ENCODE measurements at regions not wholly inside any gene's neighbourhood (a gene's known extent, or its start where the extent isn't known, plus 50 kb on each side); places are given as distances from the start of the nearest gene placed in this dataset.

DNA sequence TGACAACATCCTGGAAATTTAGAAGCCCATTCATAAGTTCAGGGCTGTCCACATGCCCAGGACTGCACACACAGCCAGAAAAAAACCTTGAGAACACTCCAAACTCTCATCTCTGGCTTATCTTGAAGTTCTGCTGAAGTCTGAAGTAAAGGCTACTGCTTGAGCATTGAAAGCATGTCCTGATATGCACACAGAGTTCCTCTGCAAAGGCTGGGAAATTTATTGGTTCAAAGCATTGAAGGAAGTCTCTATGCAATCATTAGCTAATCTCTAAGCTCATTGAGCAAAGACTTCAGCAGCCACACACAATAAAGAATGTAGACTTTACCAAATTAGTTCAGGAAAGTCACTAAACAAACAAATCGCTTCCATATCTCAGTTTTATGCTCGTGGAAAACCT lies 162.0 kb upstream of the STT3B start:
- ChIA-PET POLR2A (no interaction called here), CTCF (interaction anchor here (2.1 kb wide), 1 partner anchor 10 kb away, joined by 4 read pairs; no protein-coding TSS in a partner anchor)
- dilution Hi-C loops (cut with MboI; ENCODE audit: extremely low pct_ligation_motif_present, low sequenced_read_pairs), result no loop called here

DNA sequence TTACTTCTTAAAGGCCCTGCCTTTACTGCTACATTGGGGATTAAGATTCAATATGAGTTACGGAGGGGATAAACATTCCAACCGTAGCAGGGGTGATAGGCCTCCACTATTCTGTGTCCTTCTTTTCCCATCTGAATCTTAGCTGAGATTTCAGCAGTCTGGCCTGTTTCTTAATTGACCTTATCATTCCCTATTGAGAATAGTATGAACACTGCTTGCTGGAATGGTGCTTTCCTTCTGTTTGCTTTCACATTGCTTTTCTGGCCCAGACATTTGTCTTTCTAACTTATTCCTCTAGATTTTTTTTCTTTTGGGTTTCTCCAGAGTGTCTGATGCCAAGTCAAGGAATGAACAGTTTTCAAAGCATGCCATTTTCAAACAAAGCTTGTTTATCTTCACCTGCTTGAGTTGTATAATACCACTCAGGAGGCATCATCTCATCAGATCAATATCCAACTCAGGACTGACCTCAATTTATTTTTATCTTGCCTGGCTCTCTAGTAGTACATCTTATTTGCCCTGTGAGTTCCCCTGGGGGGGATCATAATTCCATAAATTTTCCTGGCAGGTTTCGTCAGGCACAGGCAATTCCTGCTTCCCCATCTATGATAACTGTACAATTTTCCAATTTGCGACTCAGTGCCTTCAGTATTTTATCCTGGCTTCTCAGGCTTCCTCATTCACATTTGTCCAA lies 161.1 kb upstream of the STT3B start:
- Histone ChIP-seq H3K4me1 (ENCODE audit: control insufficient read depth, extremely low read depth, insufficient read depth, low read length) (no peaks in the 10 kb centered on the region), H4K20me1 (replicated peaks; ENCODE audit: control insufficient read depth, extremely low read depth, insufficient read depth, low read length) (no peaks in the 10 kb centered on the region), H3K9me1 (replicated peaks; ENCODE audit: control insufficient read depth, extremely low read depth, insufficient read depth, low read length) (no peaks in the 10 kb centered on the region), H3K36me3 (ENCODE audit: control insufficient read depth in 2 of 2, extremely low read depth in 1 of 2, insufficient read depth in 2 of 2, low read length in 2 of 2) (no peaks in the 10 kb centered on the region), H3K27ac (ENCODE audit: insufficient read depth, low read depth, low read length) (no peak overlapping the region), H3K79me2 (ENCODE audit: control insufficient read depth, insufficient read depth, low read length) (no peaks in the 10 kb centered on the region), H3K9me3 (replicated peaks; ENCODE audit: control insufficient read depth, insufficient read depth, low read length) (no peaks in the 10 kb centered on the region), H3K4me3 (replicated peaks in 1 of 3; ENCODE audit: insufficient read depth in 1 of 3, low read depth in 1 of 3, low read length in 3 of 3) (no peak overlapping the region), H2AFZ (ENCODE audit: low read depth, low read length) (no peak overlapping the region), H3K27me3 (ENCODE audit: control insufficient read depth in 2 of 2, insufficient read depth in 2 of 2, low read length in 2 of 2) (no peaks in the 10 kb centered on the region), H3K4me2 (ENCODE audit: insufficient read depth, low read length) (no peak overlapping the region), H3K9ac (replicated peaks; ENCODE audit: extremely low read depth, insufficient read depth, low read length) (no peak overlapping the region)
- DNase-seq (ENCODE audit: low read depth, low spot score), result no peak
- CTCF ChIA-PET, result no interaction called here
- dilution Hi-C loops (cut with MboI; ENCODE audit: extremely low pct_ligation_motif_present, low sequenced_read_pairs), result no loop called here
- POLR2A ChIA-PET, result no interaction called here
- TF ChIP-seq, protein P1, sequence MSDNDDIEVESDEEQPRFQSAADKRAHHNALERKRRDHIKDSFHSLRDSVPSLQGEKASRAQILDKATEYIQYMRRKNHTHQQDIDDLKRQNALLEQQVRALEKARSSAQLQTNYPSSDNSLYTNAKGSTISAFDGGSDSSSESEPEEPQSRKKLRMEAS (IDR thresholded peaks at IDR 0.05; ENCODE audit: insufficient read depth, insufficient read length), result no peak
- TF ChIP-seq, protein P2, sequence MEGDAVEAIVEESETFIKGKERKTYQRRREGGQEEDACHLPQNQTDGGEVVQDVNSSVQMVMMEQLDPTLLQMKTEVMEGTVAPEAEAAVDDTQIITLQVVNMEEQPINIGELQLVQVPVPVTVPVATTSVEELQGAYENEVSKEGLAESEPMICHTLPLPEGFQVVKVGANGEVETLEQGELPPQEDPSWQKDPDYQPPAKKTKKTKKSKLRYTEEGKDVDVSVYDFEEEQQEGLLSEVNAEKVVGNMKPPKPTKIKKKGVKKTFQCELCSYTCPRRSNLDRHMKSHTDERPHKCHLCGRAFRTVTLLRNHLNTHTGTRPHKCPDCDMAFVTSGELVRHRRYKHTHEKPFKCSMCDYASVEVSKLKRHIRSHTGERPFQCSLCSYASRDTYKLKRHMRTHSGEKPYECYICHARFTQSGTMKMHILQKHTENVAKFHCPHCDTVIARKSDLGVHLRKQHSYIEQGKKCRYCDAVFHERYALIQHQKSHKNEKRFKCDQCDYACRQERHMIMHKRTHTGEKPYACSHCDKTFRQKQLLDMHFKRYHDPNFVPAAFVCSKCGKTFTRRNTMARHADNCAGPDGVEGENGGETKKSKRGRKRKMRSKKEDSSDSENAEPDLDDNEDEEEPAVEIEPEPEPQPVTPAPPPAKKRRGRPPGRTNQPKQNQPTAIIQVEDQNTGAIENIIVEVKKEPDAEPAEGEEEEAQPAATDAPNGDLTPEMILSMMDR (IDR thresholded peaks at IDR 0.05; ENCODE audit: extremely low read depth in 1 of 2, insufficient read depth in 1 of 2, low read depth in 1 of 2, low read length in 2 of 2), result no peak
- TF ChIP-seq POLR2A (IDR thresholded peaks at IDR 0.05; ENCODE audit: low read depth, low read length), result no peak
- no peak for TF ChIP-seq GATA2 (IDR thresholded peaks at IDR 0.05; ENCODE audit: insufficient read depth, insufficient read length, low read depth, low read length)
- TF ChIP-seq POLR2AphosphoS5 (IDR thresholded peaks at IDR 0.05; ENCODE audit: insufficient read depth, low read depth, low read length), result no peak
- TF ChIP-seq JUN (IDR thresholded peaks at IDR 0.05; ENCODE audit: borderline replicate concordance, insufficient read depth, insufficient read length, low read depth), result no peak
- no peak for TF ChIP-seq EZH2 (IDR thresholded peaks at IDR 0.05; ENCODE audit: borderline replicate concordance, low read depth, low read length, severe bottlenecking)
- no peak for TF ChIP-seq MYC (IDR thresholded peaks at IDR 0.05; ENCODE audit: low read depth, low read length)
- no peak for TF ChIP-seq FOS (IDR thresholded peaks at IDR 0.05; ENCODE audit: borderline replicate concordance, insufficient read depth, low read length)
- BruUV-seq (replicated peaks), result no TSS peak
- intact Hi-C loops (cut with micrococcal nuclease), result no loop called here
- no peak for FAIRE-seq

More for the DNA sequence above, 162.0 kb upstream of the STT3B start:
- Histone ChIP-seq H4K20me1 (replicated peaks; ENCODE audit: control insufficient read depth, extremely low read depth, insufficient read depth, low read length) (no peaks in the 10 kb centered on the region), H3K4me2 (ENCODE audit: insufficient read depth, low read length) (no peak overlapping the region), H2AFZ (ENCODE audit: low read depth, low read length) (no peak overlapping the region), H3K36me3 (ENCODE audit: control insufficient read depth in 2 of 2, extremely low read depth in 1 of 2, insufficient read depth in 2 of 2, low read length in 2 of 2) (no peaks in the 10 kb centered on the region), H3K4me1 (ENCODE audit: control insufficient read depth, extremely low read depth, insufficient read depth, low read length) (no peaks in the 10 kb centered on the region), H3K9me3 (replicated peaks; ENCODE audit: control insufficient read depth, insufficient read depth, low read length) (no peaks in the 10 kb centered on the region), H3K27ac (ENCODE audit: insufficient read depth, low read depth, low read length) (no peak overlapping the region), H3K9ac (replicated peaks; ENCODE audit: extremely low read depth, insufficient read depth, low read length) (no peak overlapping the region), H3K4me3 (replicated peaks in 1 of 3; ENCODE audit: insufficient read depth in 1 of 3, low read depth in 1 of 3, low read length in 3 of 3) (no peak overlapping the region), H3K79me2 (ENCODE audit: control insufficient read depth, insufficient read depth, low read length) (no peaks in the 10 kb centered on the region), H3K9me1 (replicated peaks; ENCODE audit: control insufficient read depth, extremely low read depth, insufficient read depth, low read length) (no peaks in the 10 kb centered on the region), H3K27me3 (ENCODE audit: control insufficient read depth in 2 of 2, insufficient read depth in 2 of 2, low read length in 2 of 2) (no peaks in the 10 kb centered on the region)
- no peak for DNase-seq (ENCODE audit: low read depth, low spot score)
- TF ChIP-seq POLR2A (IDR thresholded peaks at IDR 0.05; ENCODE audit: low read depth, low read length), result no peak
- TF ChIP-seq JUN (IDR thresholded peaks at IDR 0.05; ENCODE audit: borderline replicate concordance, insufficient read depth, insufficient read length, low read depth), result no peak
- TF ChIP-seq, protein P2 (IDR thresholded peaks at IDR 0.05; ENCODE audit: extremely low read depth in 1 of 2, insufficient read depth in 1 of 2, low read depth in 1 of 2, low read length in 2 of 2), result no peak
- TF ChIP-seq EZH2 (IDR thresholded peaks at IDR 0.05; ENCODE audit: borderline replicate concordance, low read depth, low read length, severe bottlenecking), result no peak
- no peak for TF ChIP-seq GATA2 (IDR thresholded peaks at IDR 0.05; ENCODE audit: insufficient read depth, insufficient read length, low read depth, low read length)
- intact Hi-C loops (cut with micrococcal nuclease), result no loop called here
- FAIRE-seq, result no peak
- BruUV-seq (replicated peaks), result no TSS peak

Measured in endothelial cell of umbilical vein (primary cell).